Thyroid gland (tissue), 4 donors: ENCODE measurements at regions not wholly inside any gene's neighbourhood (a gene's known extent, or its start where the extent isn't known, plus 50 kb on each side); places are given as distances from the start of the nearest gene placed in this dataset.

ENCODE experiments used
- POLR2A ChIP-seq, 2 donors: fragments of 450-650 bp; IDR thresholded peaks; one replicate each; pipeline ENCODE4 v1.6.1; 2017; ENCODE audit warnings: antibody characterized with exemption in 2 of 2, mild to moderate bottlenecking in 2 of 2, moderate library complexity in 1 of 2
- TF ChIP-seq, protein P1 (sequence below), 6 experiments: fragments of 200-600 bp in 3 of 6; fragments of 450-650 bp in 3 of 6; sonication (generic) in 3 of 6; IDR thresholded peaks; one replicate each; pipeline ENCODE4 v1.5.1; 2016 to 2019; ENCODE audit warnings: antibody characterized with exemption in 6 of 6, mild to moderate bottlenecking in 2 of 6, inconsistent platforms in 1 of 6, moderate library complexity in 1 of 6

DNA sequence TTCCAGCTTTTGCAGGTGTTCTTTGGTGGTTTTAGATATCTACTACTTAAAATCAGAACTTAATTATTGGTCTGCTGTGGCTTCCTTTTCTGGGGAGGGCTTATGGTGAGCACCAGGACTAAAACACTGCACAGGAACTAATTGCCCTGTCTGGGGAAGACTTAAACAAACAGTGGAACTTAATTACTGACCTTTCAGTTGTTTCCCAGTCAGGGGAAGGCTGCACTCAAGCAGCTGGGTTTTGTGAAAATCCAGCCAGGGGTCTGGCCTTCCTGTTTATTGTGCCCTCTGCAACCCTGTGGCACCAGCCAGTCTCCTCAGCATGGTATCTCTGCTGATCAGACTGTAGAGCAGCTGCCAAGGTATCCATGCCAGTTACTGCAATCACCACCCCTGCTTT is 398.2 kb downstream of the ADCYAP1 start:
- TF ChIP-seq POLR2A (IDR thresholded peaks at IDR 0.05) = no peak
- TF ChIP-seq, protein P1, sequence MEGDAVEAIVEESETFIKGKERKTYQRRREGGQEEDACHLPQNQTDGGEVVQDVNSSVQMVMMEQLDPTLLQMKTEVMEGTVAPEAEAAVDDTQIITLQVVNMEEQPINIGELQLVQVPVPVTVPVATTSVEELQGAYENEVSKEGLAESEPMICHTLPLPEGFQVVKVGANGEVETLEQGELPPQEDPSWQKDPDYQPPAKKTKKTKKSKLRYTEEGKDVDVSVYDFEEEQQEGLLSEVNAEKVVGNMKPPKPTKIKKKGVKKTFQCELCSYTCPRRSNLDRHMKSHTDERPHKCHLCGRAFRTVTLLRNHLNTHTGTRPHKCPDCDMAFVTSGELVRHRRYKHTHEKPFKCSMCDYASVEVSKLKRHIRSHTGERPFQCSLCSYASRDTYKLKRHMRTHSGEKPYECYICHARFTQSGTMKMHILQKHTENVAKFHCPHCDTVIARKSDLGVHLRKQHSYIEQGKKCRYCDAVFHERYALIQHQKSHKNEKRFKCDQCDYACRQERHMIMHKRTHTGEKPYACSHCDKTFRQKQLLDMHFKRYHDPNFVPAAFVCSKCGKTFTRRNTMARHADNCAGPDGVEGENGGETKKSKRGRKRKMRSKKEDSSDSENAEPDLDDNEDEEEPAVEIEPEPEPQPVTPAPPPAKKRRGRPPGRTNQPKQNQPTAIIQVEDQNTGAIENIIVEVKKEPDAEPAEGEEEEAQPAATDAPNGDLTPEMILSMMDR (IDR thresholded peaks at IDR 0.05) = no peak
